Adrenal gland (tissue), 9 donors: ENCODE measurements at regions not wholly inside any gene's neighbourhood (a gene's known extent, or its start where the extent isn't known, plus 50 kb on each side); places are given as distances from the start of the nearest gene placed in this dataset.

Experiments
- DNase-seq, 7 donors: peaks; one replicate each; pipeline ENCODE4 v3.0.0-alpha.2; 2019 to 2020
- H3K27ac ChIP-seq, 5 donors: fragments of 200-600 bp; sonication (generic) in 4 of 5; 1 replicate in 3 of 5; 2 replicates in 2 of 5; pipeline versions ENCODE4 v1.5.1 to v1.8.0; 2016 to 2020; ENCODE audit warnings: mild to moderate bottlenecking in 1 of 5
- H3K27me3 ChIP-seq: fragments of 200-600 bp; 2 replicates; pipeline ENCODE4 v1.8.0; 2021
- H3K36me3 ChIP-seq, 2 donors: fragments of 200-600 bp; replicated peaks in 1 of 2; 1 replicate in 1 of 2; 2 replicates in 1 of 2; pipeline versions ENCODE4 v1.5.1 to v1.8.0; 2018 to 2022
- H3K4me1 ChIP-seq, 2 donors: fragments of 200-600 bp; replicated peaks in 1 of 2; 1 replicate in 1 of 2; 2 replicates in 1 of 2; pipeline versions ENCODE4 v1.5.1 to v1.8.0; 2018 to 2021
- H3K4me3 ChIP-seq, 4 donors: fragments of 200-600 bp; sonication (generic) in 3 of 4; one replicate each; pipeline ENCODE4 v1.5.1; 2016 to 2018
- H3K9me3 ChIP-seq, 3 donors: fragments of 200-600 bp; sonication (generic) in 1 of 3; replicated peaks in 1 of 3; 1 replicate in 2 of 3; 2 replicates in 1 of 3; pipeline versions ENCODE4 v1.5.1 to v1.8.0; 2016 to 2021
- POLR2A ChIP-seq, 2 donors: fragments of 450-650 bp; IDR thresholded peaks; one replicate each; pipeline ENCODE4 v1.6.1; 2017; ENCODE audit warnings: antibody characterized with exemption in 2 of 2, mild to moderate bottlenecking in 2 of 2, moderate library complexity in 1 of 2
- WGBS, 4 donors: extraction: QIAGEN DNeasy Blood & Tissue Kit in 2 of 4; methylation state at CpG; one replicate each; pipeline versions ENCODE4 v1.1.5 to v1.1.7; 2013 to 2017; 5-methylcytosine and 5-hydroxymethylcytosine counted together
- intact Hi-C, 2 donors: fragments of 100-400 bp; cut with DNase I; formaldehyde crosslinking; loops; one replicate each; pipeline versions ENCODE4 v1.14.1 to v1.15.0; 2022 to 2023
- TF ChIP-seq, protein P1 (sequence below), 6 experiments: fragments of 450-650 bp in 4 of 6; fragments of 200-600 bp in 2 of 6; sonication (generic) in 1 of 6; IDR thresholded peaks; 1 replicate in 5 of 6; 2 replicates in 1 of 6; pipeline versions ENCODE4 v1.5.1 to v1.8.0; 2016 to 2021; ENCODE audit warnings: antibody characterized with exemption in 6 of 6, mild to moderate bottlenecking in 2 of 6, moderate library complexity in 1 of 6
- donor health status: healthy with polysubstance abuse.
- donor health status: Bipolar disorder and iron deficiency.
- donor health status: DM: yes; HTN: yes; CAD: no.
- donor health status: DM: no; HTN: no; CAD: no.
- donor health status: DM: no; HTN: no; CAD: no.

DNA sequence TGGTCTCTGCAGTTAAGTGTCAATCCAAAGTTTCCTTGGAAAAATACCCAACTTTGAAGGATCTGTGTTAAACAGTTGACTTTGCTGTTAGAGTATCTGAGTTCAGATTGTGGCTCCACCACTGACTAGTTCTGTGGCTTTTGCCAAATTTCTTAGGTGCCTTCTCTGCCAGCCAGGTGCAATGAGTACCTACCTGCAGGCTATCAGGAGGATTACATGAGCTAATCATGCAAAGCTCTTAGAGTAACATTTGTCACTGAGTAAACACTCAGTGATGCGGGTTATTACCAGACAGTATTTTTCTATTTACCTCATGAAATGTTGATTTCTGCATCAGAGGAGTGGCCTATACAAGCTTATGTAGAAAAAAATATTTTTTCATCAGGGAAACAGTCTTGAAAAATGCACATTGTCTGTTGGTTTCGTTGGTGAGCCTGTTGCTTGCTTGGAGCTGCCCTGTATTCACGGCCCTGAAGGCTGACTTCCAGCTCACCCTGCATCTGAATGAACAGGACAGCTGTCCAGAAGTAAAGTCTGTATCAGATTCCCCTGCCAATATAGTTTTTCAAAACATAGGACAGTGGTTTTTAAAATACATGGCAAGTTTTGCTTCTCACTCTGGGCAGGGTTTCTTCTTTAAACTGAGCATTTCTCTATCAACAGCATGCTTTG lies 235.1 kb downstream of the CDCA7 start:
- Histone ChIP-seq H3K27me3 (no peaks in the 10 kb centered on the region), H3K27ac (no peak overlapping the region), H3K4me3 (no peak overlapping the region), H3K4me1 (no peaks in the 10 kb centered on the region), H3K36me3 (no peaks in the 10 kb centered on the region), H3K9me3 (no peaks in the 10 kb centered on the region)
- 76 to 94% (median 85%) methylated on average over 3 of the region's 3 CpGs for WGBS, 4 donors
- DNase-seq = no peak
- intact Hi-C loops = no loop called here
- TF ChIP-seq, protein P1, sequence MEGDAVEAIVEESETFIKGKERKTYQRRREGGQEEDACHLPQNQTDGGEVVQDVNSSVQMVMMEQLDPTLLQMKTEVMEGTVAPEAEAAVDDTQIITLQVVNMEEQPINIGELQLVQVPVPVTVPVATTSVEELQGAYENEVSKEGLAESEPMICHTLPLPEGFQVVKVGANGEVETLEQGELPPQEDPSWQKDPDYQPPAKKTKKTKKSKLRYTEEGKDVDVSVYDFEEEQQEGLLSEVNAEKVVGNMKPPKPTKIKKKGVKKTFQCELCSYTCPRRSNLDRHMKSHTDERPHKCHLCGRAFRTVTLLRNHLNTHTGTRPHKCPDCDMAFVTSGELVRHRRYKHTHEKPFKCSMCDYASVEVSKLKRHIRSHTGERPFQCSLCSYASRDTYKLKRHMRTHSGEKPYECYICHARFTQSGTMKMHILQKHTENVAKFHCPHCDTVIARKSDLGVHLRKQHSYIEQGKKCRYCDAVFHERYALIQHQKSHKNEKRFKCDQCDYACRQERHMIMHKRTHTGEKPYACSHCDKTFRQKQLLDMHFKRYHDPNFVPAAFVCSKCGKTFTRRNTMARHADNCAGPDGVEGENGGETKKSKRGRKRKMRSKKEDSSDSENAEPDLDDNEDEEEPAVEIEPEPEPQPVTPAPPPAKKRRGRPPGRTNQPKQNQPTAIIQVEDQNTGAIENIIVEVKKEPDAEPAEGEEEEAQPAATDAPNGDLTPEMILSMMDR (IDR thresholded peaks at IDR 0.05) = no peak
- TF ChIP-seq POLR2A (IDR thresholded peaks at IDR 0.05) = no peak

- intact Hi-C loops = no loop called here
- Histone ChIP-seq H3K36me3 (no peaks in the 10 kb centered on the region), H3K4me1 (no peaks in the 10 kb centered on the region), H3K4me3 (no peak overlapping the region), H3K27ac (no peak overlapping the region), H3K27me3 (no peaks in the 10 kb centered on the region), H3K9me3 (no peaks in the 10 kb centered on the region)
- TF ChIP-seq, protein P1 (IDR thresholded peaks at IDR 0.05) = no peak
- no peak for TF ChIP-seq POLR2A (IDR thresholded peaks at IDR 0.05)
- peak; percentile 68 to 85 (median 81) for DNase-seq
- WGBS, 4 donors = 39 to 62% (median 50%) methylated on average over 6 of the region's 6 CpGs
Measured at GRCh38 chr2:173590276-173590861, 235.7 kb downstream of the CDCA7 start.

DNA sequence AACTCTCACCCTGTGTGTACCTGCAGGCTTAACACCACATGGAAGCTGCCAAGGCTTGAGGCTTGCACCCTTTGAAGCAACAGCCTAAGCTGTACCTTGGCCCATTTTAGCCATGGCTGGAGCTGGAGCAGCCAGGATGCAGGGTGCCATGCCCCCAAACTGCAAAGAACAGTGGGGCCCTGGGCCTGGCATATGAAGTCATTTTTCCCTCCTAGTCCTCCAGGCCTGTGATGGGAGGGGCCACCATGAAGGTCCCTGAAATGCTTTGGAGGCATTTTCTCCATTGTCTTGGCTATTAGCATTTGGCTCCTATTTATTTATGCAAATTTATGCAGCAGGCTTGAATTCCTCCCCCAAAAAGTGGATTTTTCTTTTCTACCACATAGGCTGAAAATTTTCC lies 238.4 kb downstream of the CDCA7 start:
- Histone ChIP-seq H3K36me3 (no peaks in the 10 kb centered on the region), H3K4me3 (no peak overlapping the region), H3K4me1 (no peaks in the 10 kb centered on the region), H3K27me3 (no peaks in the 10 kb centered on the region), H3K27ac (no peak overlapping the region), H3K9me3 (no peaks in the 10 kb centered on the region)
- intact Hi-C loops = no loop called here
- DNase-seq = no peak
- TF ChIP-seq POLR2A (IDR thresholded peaks at IDR 0.05) = no peak
- TF ChIP-seq, protein P1 (IDR thresholded peaks at IDR 0.05) = no peak

DNA sequence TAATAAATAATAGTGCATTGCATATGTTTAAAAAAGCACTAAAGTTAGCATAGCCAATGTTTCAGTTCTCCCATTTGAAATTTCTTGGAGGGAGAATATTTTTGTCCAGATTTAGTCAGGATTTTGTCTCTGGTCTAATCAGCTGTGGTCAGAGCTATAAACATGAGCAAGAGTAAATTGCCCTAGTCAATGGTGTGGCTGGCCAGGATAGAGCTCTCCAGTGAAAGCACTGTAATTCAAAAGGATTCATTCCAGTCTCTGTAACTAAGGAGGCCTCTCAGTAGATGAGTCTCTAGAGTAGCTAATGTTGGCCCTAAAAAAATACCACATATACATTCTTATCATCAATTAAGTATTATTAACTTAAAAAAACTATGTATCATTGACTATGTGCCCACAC lies 241.6 kb downstream of the CDCA7 start:
- Histone ChIP-seq H3K27me3 (no peaks in the 10 kb centered on the region), H3K4me1 (no peaks in the 10 kb centered on the region), H3K4me3 (no peak overlapping the region), H3K9me3 (no peaks in the 10 kb centered on the region), H3K27ac (no peak overlapping the region), H3K36me3 (no peaks in the 10 kb centered on the region)
- TF ChIP-seq POLR2A (IDR thresholded peaks at IDR 0.05) = no peak
- TF ChIP-seq, protein P1 (IDR thresholded peaks at IDR 0.05) = no peak
- DNase-seq = no peak
- intact Hi-C loops = no loop called here
